T-helper 2 cell treated with Interferon-gamma antibody and Interleukin-4, amounts not matched to agents 5 μg/mL and 100 μg/mL, for 36 hours (primary cell): ENCODE measurements at regions not wholly inside any gene's neighbourhood (a gene's known extent, or its start where the extent isn't known, plus 50 kb on each side); places are given as distances from the start of the nearest gene placed in this dataset.

ENCODE experiments used
- DNase-seq: peaks from one replicate; pipeline ENCODE4 v3.0.0; 2021; ENCODE audit warnings: low spot score
- H3K27ac Mint-ChIP-seq: one replicate; pipeline ENCODE4 v1.8.0; 2021; ENCODE audit warnings: mild to moderate bottlenecking, mixed read lengths
- H3K27me3 Mint-ChIP-seq: one replicate; pipeline ENCODE4 v1.8.0; 2021; ENCODE audit warnings: low read depth, mixed read lengths
- H3K36me3 Mint-ChIP-seq: one replicate; pipeline ENCODE4 v1.8.0; 2021; ENCODE audit warnings: low read depth, mixed read lengths
- H3K4me1 Mint-ChIP-seq: one replicate; pipeline ENCODE4 v1.8.0; 2021; ENCODE audit warnings: low read depth, mixed read lengths
- H3K4me3 Mint-ChIP-seq: one replicate; pipeline ENCODE4 v1.8.0; 2022; ENCODE audit warnings: mild to moderate bottlenecking, moderate library complexity, mixed read lengths
- H3K9me3 Mint-ChIP-seq: one replicate; pipeline ENCODE4 v1.8.0; 2021; ENCODE audit warnings: mixed read lengths

- DNase-seq = no peak
Observed at GRCh38 chr1:58397187-58397820, 149.2 kb downstream of the OMA1 start.

DNA sequence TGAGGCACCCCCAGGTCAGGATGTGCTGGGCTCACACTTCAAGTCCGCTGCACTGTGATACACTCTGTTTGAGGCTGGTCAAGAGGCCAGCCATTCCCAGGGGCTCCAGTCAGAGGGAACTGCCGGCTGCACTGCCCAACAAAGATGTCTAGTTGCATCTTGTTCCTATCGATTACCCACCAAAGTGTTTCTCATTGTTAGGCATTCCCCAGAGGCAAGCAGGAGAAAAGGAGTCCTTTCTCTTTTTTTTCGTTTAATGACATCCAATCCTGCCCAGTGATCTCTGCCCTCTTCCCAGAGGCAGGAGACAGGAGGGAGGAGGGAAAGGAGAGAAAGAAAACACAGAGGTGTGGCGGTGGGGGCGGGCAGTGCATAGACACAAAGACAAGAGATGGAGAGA is 150.4 kb downstream of the OMA1 start:
- H3K9me3 Mint-ChIP-seq = no peaks in the 10 kb centered on the region
- no peak overlapping the region for H3K4me3 Mint-ChIP-seq
- no peak for DNase-seq
- H3K27me3 Mint-ChIP-seq = peaks cover 2% of the 10 kb centered on the region
- H3K36me3 Mint-ChIP-seq = no peaks in the 10 kb centered on the region
- H3K4me1 Mint-ChIP-seq = no peaks in the 10 kb centered on the region
- H3K27ac Mint-ChIP-seq = no peak overlapping the region

More at GRCh38 chr1:58397187-58397820, 149.2 kb downstream of the OMA1 start:
- Mint-ChIP-seq H3K4me1 (no peaks in the 10 kb centered on the region), H3K36me3 (no peaks in the 10 kb centered on the region), H3K27ac (no peak overlapping the region), H3K4me3 (no peak overlapping the region), H3K27me3 (peaks cover 2% of the 10 kb centered on the region), H3K9me3 (no peaks in the 10 kb centered on the region)

- Mint-ChIP-seq H3K36me3 (no peaks in the 10 kb centered on the region), H3K4me1 (no peaks in the 10 kb centered on the region), H3K4me3 (no peak overlapping the region), H3K9me3 (no peaks in the 10 kb centered on the region), H3K27ac (no peak overlapping the region), H3K27me3 (peaks cover 2% of the 10 kb centered on the region)
- no peak for DNase-seq
Observed at GRCh38 chr1:58395355-58395754, 151.2 kb downstream of the OMA1 start.

DNA sequence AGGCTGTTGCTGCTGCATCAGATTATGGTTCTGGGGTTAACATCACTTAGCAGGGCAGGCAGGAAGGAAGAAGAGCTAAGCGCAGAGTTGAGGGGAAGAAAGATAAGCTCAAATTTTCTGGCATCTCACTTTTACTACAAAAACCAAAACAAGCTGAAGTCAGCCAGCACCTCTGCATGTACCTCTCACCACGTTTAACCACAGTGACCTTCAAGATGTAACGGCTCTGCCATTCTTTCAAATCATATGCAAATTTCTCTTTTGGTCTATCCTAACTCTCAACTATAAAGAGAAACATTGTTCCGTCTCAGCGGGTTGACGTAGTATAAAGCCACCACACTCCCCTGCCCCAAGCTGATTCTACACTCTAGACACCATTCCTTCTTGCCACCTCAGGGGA is 154.4 kb downstream of the OMA1 start:
- peak; percentile 20 for DNase-seq
- H3K27me3 Mint-ChIP-seq = no peaks in the 10 kb centered on the region
- H3K27ac Mint-ChIP-seq = no peak overlapping the region
- H3K4me3 Mint-ChIP-seq = no peak overlapping the region
- H3K9me3 Mint-ChIP-seq = no peaks in the 10 kb centered on the region
- no peaks in the 10 kb centered on the region for H3K36me3 Mint-ChIP-seq
- no peaks in the 10 kb centered on the region for H3K4me1 Mint-ChIP-seq

GRCh38 chr1:58391514-58391913 is 155.0 kb downstream of the OMA1 start:
- no peak overlapping the region for H3K27ac Mint-ChIP-seq
- no peak for DNase-seq

GRCh38 chr1:58391056-58391455 is 155.5 kb downstream of the OMA1 start:
- Mint-ChIP-seq H3K27me3 (no peaks in the 10 kb centered on the region), H3K9me3 (no peaks in the 10 kb centered on the region), H3K36me3 (no peaks in the 10 kb centered on the region), H3K27ac (no peak overlapping the region), H3K4me1 (no peaks in the 10 kb centered on the region), H3K4me3 (no peak overlapping the region)
- DNase-seq = no peak

More at GRCh38 chr1:58391514-58391913, 155.0 kb downstream of the OMA1 start:
- no peaks in the 10 kb centered on the region for H3K36me3 Mint-ChIP-seq
- no peaks in the 10 kb centered on the region for H3K4me1 Mint-ChIP-seq
- H3K9me3 Mint-ChIP-seq = no peaks in the 10 kb centered on the region
- H3K27me3 Mint-ChIP-seq = no peaks in the 10 kb centered on the region
- H3K4me3 Mint-ChIP-seq = no peak overlapping the region

- Mint-ChIP-seq H3K9me3 (no peaks in the 10 kb centered on the region), H3K4me3 (no peak overlapping the region), H3K36me3 (no peaks in the 10 kb centered on the region), H3K27ac (no peak overlapping the region), H3K27me3 (no peaks in the 10 kb centered on the region), H3K4me1 (peaks cover 4% of the 10 kb centered on the region)
- DNase-seq = no peak
Observed at GRCh38 chr1:58390091-58390490, 156.4 kb downstream of the OMA1 start.

GRCh38 chr1:58380345-58380744 is 166.2 kb downstream of the OMA1 start:
- peaks cover 2% of the 10 kb centered on the region for H3K4me1 Mint-ChIP-seq
- no peaks in the 10 kb centered on the region for H3K27me3 Mint-ChIP-seq
- peaks cover 4% of the 10 kb centered on the region for H3K9me3 Mint-ChIP-seq
- H3K4me3 Mint-ChIP-seq = no peak overlapping the region
- no peak overlapping the region for H3K27ac Mint-ChIP-seq
- no peaks in the 10 kb centered on the region for H3K36me3 Mint-ChIP-seq
- no peak for DNase-seq

- H3K9me3 Mint-ChIP-seq = peaks cover 9% of the 10 kb centered on the region
- no peak overlapping the region for H3K27ac Mint-ChIP-seq
- no peak overlapping the region for H3K4me3 Mint-ChIP-seq
- DNase-seq = no peak
- H3K27me3 Mint-ChIP-seq = no peaks in the 10 kb centered on the region
- H3K36me3 Mint-ChIP-seq = no peaks in the 10 kb centered on the region
- no peaks in the 10 kb centered on the region for H3K4me1 Mint-ChIP-seq
Observed at GRCh38 chr1:58367217-58367616, 179.3 kb downstream of the OMA1 start.

DNA sequence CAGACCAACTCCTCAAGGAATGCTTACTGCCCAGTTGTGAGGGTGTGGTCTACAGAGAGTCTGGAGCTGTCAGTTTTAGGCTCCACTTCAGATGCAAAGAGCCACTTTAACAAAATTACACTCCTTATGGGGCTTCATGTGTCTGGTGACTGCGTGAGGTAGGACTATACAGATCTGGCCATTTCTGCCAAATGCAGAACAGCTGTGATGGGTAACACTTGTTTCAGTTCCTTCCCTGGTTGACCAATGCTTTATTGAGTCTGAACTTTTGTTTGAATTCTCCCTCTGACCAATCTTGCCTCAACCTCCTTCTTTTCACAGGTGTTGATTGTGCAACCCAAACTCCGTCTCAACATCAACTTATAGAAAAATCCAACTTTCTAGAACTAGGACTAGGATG is 181.2 kb downstream of the OMA1 start:
- no peaks in the 10 kb centered on the region for H3K9me3 Mint-ChIP-seq

DNA sequence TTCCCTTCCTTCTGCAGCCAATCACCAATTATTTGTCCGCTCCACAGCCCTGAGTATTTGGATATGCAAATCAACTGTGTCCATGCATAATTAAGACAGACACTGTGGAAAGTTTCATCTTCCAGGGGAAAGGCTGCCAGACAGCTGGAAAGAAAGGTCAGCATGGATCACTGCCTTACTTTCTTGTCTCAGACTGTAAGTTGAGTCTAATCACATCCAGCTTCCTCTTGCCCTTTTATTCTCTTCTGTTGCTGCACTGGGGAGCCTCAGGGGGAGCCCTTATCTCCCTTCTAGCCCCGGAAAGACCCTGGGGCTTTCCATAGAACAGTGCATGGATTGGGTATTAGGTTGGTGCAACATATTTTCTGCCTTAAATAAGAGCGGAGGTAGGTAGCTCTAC is 182.9 kb downstream of the OMA1 start:
- Mint-ChIP-seq H3K4me1 (no peaks in the 10 kb centered on the region), H3K4me3 (no peak overlapping the region), H3K27ac (no peak overlapping the region), H3K27me3 (peaks cover 2% of the 10 kb centered on the region), H3K9me3 (no peaks in the 10 kb centered on the region), H3K36me3 (no peaks in the 10 kb centered on the region)
- DNase-seq = no peak

More for the DNA sequence above, 181.2 kb downstream of the OMA1 start:
- Mint-ChIP-seq H3K4me1 (no peaks in the 10 kb centered on the region), H3K4me3 (no peak overlapping the region), H3K27me3 (no peaks in the 10 kb centered on the region), H3K27ac (no peak overlapping the region), H3K36me3 (no peaks in the 10 kb centered on the region)
- no peak for DNase-seq

DNA sequence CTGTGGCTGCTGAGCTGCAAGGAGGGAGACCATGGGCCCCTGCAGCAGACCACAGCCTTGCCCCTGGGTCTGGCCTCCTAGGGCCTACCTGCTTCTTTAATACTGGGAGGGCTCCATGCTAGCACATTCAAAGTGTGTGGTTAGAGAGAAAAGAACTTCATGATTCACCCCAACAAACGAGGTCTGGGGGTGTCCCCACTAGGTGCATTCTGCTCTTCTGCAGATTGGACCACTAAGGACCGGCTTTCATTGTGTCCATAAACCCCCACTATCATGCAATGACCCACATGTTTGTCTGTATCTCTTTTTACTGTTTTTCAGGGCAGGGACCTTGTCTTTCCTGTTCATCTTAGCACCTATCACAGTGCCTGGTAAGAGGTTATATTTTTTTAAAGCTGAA is 185.4 kb downstream of the OMA1 start:
- no peaks in the 10 kb centered on the region for H3K4me1 Mint-ChIP-seq
- H3K36me3 Mint-ChIP-seq = no peaks in the 10 kb centered on the region
- peaks cover 2% of the 10 kb centered on the region for H3K27me3 Mint-ChIP-seq
- no peaks in the 10 kb centered on the region for H3K9me3 Mint-ChIP-seq
- no peak overlapping the region for H3K27ac Mint-ChIP-seq
- no peak overlapping the region for H3K4me3 Mint-ChIP-seq
- DNase-seq = no peak

GRCh38 chr1:58358346-58358745 is 188.2 kb downstream of the OMA1 start:
- H3K27me3 Mint-ChIP-seq = peaks cover 2% of the 10 kb centered on the region

GRCh38 chr1:58356402-58356801 is 190.1 kb downstream of the OMA1 start:
- H3K27ac Mint-ChIP-seq = no peak overlapping the region
- peaks cover 2% of the 10 kb centered on the region for H3K27me3 Mint-ChIP-seq
- no peak overlapping the region for H3K4me3 Mint-ChIP-seq
- no peaks in the 10 kb centered on the region for H3K36me3 Mint-ChIP-seq
- H3K4me1 Mint-ChIP-seq = no peaks in the 10 kb centered on the region
- no peak for DNase-seq
- H3K9me3 Mint-ChIP-seq = peaks cover 3% of the 10 kb centered on the region

More at GRCh38 chr1:58358346-58358745, 188.2 kb downstream of the OMA1 start:
- no peak overlapping the region for H3K4me3 Mint-ChIP-seq
- H3K9me3 Mint-ChIP-seq = no peaks in the 10 kb centered on the region
- no peak overlapping the region for H3K27ac Mint-ChIP-seq
- H3K4me1 Mint-ChIP-seq = no peaks in the 10 kb centered on the region
- no peaks in the 10 kb centered on the region for H3K36me3 Mint-ChIP-seq
- DNase-seq = no peak

GRCh38 chr1:58353168-58353567 is 193.4 kb downstream of the OMA1 start:
- peaks cover 9% of the 10 kb centered on the region for H3K9me3 Mint-ChIP-seq
- H3K4me1 Mint-ChIP-seq = peaks cover 2% of the 10 kb centered on the region
- DNase-seq = no peak
- H3K36me3 Mint-ChIP-seq = no peaks in the 10 kb centered on the region
- H3K27ac Mint-ChIP-seq = no peak overlapping the region
- H3K27me3 Mint-ChIP-seq = no peaks in the 10 kb centered on the region
- H3K4me3 Mint-ChIP-seq = no peak overlapping the region
